ENCODE measurements at regions not wholly inside any gene's neighbourhood (a gene's known extent, or its start where the extent isn't known, plus 50 kb on each side); places are given as distances from the start of the nearest gene placed in this dataset.

DNA sequence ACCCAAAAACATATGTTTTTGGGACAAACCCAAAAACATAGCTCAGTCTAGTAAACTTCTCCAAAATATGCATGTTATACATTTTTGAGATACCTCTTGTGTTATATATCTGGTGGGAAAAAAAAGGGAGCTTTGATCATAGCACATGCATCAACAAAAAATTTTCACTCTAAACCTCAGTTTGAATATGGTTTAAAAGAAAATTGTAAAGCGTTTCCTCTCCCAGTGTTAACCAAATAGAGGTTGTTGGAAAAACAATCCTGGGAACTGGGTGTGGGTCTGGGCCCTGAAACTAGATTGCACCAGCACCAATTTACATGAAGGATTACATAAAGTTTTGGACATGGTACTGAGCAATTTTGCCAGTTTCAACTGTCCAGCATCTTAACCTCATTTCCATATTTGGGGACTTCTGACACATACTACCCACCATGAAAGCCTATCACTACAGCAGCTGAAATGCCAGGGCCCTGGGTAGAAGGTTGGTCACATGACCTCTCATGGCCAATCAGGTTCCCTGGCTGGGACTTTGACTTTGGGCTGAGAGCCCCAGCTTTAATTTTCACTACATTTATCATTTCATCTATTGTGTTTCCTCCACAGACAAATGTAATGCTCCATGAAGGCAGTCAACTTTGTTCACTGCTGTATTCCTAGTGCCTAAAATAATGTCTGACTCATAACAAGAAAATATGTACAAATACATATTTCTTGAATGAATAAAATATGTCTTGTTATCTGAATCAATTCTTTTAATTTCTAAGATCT lies 150.7 kb downstream of the SETD4 start:
- TF ChIP-seq, protein P1, sequence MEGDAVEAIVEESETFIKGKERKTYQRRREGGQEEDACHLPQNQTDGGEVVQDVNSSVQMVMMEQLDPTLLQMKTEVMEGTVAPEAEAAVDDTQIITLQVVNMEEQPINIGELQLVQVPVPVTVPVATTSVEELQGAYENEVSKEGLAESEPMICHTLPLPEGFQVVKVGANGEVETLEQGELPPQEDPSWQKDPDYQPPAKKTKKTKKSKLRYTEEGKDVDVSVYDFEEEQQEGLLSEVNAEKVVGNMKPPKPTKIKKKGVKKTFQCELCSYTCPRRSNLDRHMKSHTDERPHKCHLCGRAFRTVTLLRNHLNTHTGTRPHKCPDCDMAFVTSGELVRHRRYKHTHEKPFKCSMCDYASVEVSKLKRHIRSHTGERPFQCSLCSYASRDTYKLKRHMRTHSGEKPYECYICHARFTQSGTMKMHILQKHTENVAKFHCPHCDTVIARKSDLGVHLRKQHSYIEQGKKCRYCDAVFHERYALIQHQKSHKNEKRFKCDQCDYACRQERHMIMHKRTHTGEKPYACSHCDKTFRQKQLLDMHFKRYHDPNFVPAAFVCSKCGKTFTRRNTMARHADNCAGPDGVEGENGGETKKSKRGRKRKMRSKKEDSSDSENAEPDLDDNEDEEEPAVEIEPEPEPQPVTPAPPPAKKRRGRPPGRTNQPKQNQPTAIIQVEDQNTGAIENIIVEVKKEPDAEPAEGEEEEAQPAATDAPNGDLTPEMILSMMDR (conservative IDR thresholded peaks at IDR 0.05; ENCODE audit: low read length), result no peak
- no peak for TF ChIP-seq EZH2phosphoT487 (IDR thresholded peaks at IDR 0.05; ENCODE audit: borderline replicate concordance)
